ENCODE measurements at regions not wholly inside any gene's neighbourhood (a gene's known extent, or its start where the extent isn't known, plus 50 kb on each side); places are given as distances from the start of the nearest gene placed in this dataset.
"Not testable (repeated sequence)": the region's sequence is repeated elsewhere in the genome, so short reads cannot be mapped to it uniquely, and the experiment has no call there.

GRCh38 chr13:54737211-54737610, 1708.6 kb downstream of the OLFM4 start:
- not testable (repeated sequence) for DNase-seq

GRCh38 chr13:54742984-54743383, 1714.4 kb downstream of the OLFM4 start:
- no peak for DNase-seq

GRCh38 chr13:54744747-54745146, 1716.1 kb downstream of the OLFM4 start:
- DNase-seq: no peak

GRCh38 chr13:54750521-54750920, 1721.9 kb downstream of the OLFM4 start:
- no peak for DNase-seq

- DNase-seq: no peak
Observed at GRCh38 chr13:54758795-54759194, 1730.2 kb downstream of the OLFM4 start.

- DNase-seq: no peak
Observed at GRCh38 chr13:54768214-54768613, 1739.6 kb downstream of the OLFM4 start.

GRCh38 chr13:54775501-54776191, 1747.0 kb downstream of the OLFM4 start:
- no peak for DNase-seq

GRCh38 chr13:54787754-54788153, 1759.1 kb downstream of the OLFM4 start:
- DNase-seq: no peak

- no peak for DNase-seq
Observed at GRCh38 chr13:54799621-54800226, 1771.1 kb downstream of the OLFM4 start.

- no peak for DNase-seq
Observed at GRCh38 chr13:54802226-54802625, 1773.6 kb downstream of the OLFM4 start.

GRCh38 chr13:54805743-54806142, 1777.1 kb downstream of the OLFM4 start:
- no peak for DNase-seq

- not testable (repeated sequence) for DNase-seq
Observed at GRCh38 chr13:54821938-54822470, 1793.4 kb downstream of the OLFM4 start.

- not testable (repeated sequence) for DNase-seq
Observed at GRCh38 chr13:54829391-54830068, 1800.9 kb downstream of the OLFM4 start.

- DNase-seq: no peak
Observed at GRCh38 chr13:54836273-54836672, 1807.7 kb downstream of the OLFM4 start.

- no peak for DNase-seq
Observed at GRCh38 chr13:54841682-54842081, 1813.1 kb downstream of the OLFM4 start.

- DNase-seq: no peak
Observed at GRCh38 chr13:54845351-54845965, 1816.8 kb downstream of the OLFM4 start.

GRCh38 chr13:54852831-54853230, 1824.2 kb downstream of the OLFM4 start:
- DNase-seq: no peak

- DNase-seq: no peak
Observed at GRCh38 chr13:54859827-54860226, 1831.2 kb downstream of the OLFM4 start.

GRCh38 chr13:54875111-54875510, 1846.5 kb downstream of the OLFM4 start:
- DNase-seq: no peak

- no peak for DNase-seq
Observed at GRCh38 chr13:54879036-54879435, 1850.4 kb downstream of the OLFM4 start.

GRCh38 chr13:54884682-54885081, 1856.1 kb downstream of the OLFM4 start:
- no peak for DNase-seq

- DNase-seq: no peak
Observed at GRCh38 chr13:54890976-54891375, 1862.4 kb downstream of the OLFM4 start.

- no peak for DNase-seq
Observed at GRCh38 chr13:54901316-54901715, 1872.7 kb downstream of the OLFM4 start.
